ENCODE measurements at regions not wholly inside any gene's neighbourhood (a gene's known extent, or its start where the extent isn't known, plus 50 kb on each side); places are given as distances from the start of the nearest gene placed in this dataset.

GRCh38 chr6:164990901-164991300 is 318.5 kb downstream of the C6orf118 start:
- no peak for ATAC-seq

GRCh38 chr6:164982389-164982788 is 327.0 kb downstream of the C6orf118 start:
- ATAC-seq = no peak
- TF ChIP-seq TCF4 (CRISPR knock-in tag; IDR thresholded peaks at IDR 0.05; ENCODE audit: borderline replicate concordance) (no peak), ISL1 (CRISPR knock-in tag; IDR thresholded peaks at IDR 0.05) (no peak), CSRNP3 (CRISPR knock-in tag; IDR thresholded peaks at IDR 0.05) (no peak), ZFP3 (CRISPR knock-in tag; IDR thresholded peaks at IDR 0.05) (no peak), GLIS3 (CRISPR knock-in tag; IDR thresholded peaks at IDR 0.05) (no peak), ZNF8 (CRISPR knock-in tag; IDR thresholded peaks at IDR 0.05) (no peak), TSHZ2 (CRISPR knock-in tag; IDR thresholded peaks at IDR 0.05) (no peak), PPARA (CRISPR knock-in tag; IDR thresholded peaks at IDR 0.05; ENCODE audit: borderline replicate concordance) (no peak), ARNTL (CRISPR knock-in tag; IDR thresholded peaks at IDR 0.05; ENCODE audit: borderline replicate concordance, low read depth) (no peak), RARB (CRISPR knock-in tag; IDR thresholded peaks at IDR 0.05) (no peak), ZFP30 (CRISPR knock-in tag; IDR thresholded peaks at IDR 0.05) (no peak), TOX (CRISPR knock-in tag; IDR thresholded peaks at IDR 0.05; ENCODE audit: borderline replicate concordance) (no peak)

More at GRCh38 chr6:164990901-164991300, 318.5 kb downstream of the C6orf118 start:
- TF ChIP-seq CSDC2 (CRISPR knock-in tag; IDR thresholded peaks at IDR 0.05) = no peak
- TF ChIP-seq TCF4 (CRISPR knock-in tag; IDR thresholded peaks at IDR 0.05; ENCODE audit: borderline replicate concordance) = no peak

- no peak for ATAC-seq
- TF ChIP-seq ARNTL (CRISPR knock-in tag; IDR thresholded peaks at IDR 0.05; ENCODE audit: borderline replicate concordance, low read depth) (no peak), ZFP30 (CRISPR knock-in tag; IDR thresholded peaks at IDR 0.05) (no peak), CREB5 (CRISPR knock-in tag; IDR thresholded peaks at IDR 0.05; ENCODE audit: low read depth) (no peak), ZFP3 (CRISPR knock-in tag; IDR thresholded peaks at IDR 0.05) (no peak), ESRRG (CRISPR knock-in tag; IDR thresholded peaks at IDR 0.05) (no peak), GLIS3 (CRISPR knock-in tag; IDR thresholded peaks at IDR 0.05) (no peak), PPARA (CRISPR knock-in tag; IDR thresholded peaks at IDR 0.05; ENCODE audit: borderline replicate concordance) (no peak), POU6F1 (CRISPR knock-in tag; IDR thresholded peaks at IDR 0.05; ENCODE audit: borderline replicate concordance, low read depth) (no peak), ZNF70 (CRISPR knock-in tag; IDR thresholded peaks at IDR 0.05) (no peak), RARB (CRISPR knock-in tag; IDR thresholded peaks at IDR 0.05) (no peak), ISL1 (CRISPR knock-in tag; IDR thresholded peaks at IDR 0.05) (no peak), ZNF565 (CRISPR knock-in tag; conservative IDR thresholded peaks at IDR 0.05; ENCODE audit: low read depth) (no peak), ZC3H10 (CRISPR knock-in tag; IDR thresholded peaks at IDR 0.05) (no peak), TOX (CRISPR knock-in tag; IDR thresholded peaks at IDR 0.05; ENCODE audit: borderline replicate concordance) (no peak), OSR1 (CRISPR knock-in tag; IDR thresholded peaks at IDR 0.05) (no peak), ZNF8 (CRISPR knock-in tag; IDR thresholded peaks at IDR 0.05) (no peak), CSDC2 (CRISPR knock-in tag; IDR thresholded peaks at IDR 0.05) (no peak)
Measured at GRCh38 chr6:164967102-164967501, 342.3 kb downstream of the C6orf118 start.

- ATAC-seq = no peak
- no peak for TF ChIP-seq TSHZ2 (CRISPR knock-in tag; IDR thresholded peaks at IDR 0.05)
- no peak for TF ChIP-seq ZNF565 (CRISPR knock-in tag; conservative IDR thresholded peaks at IDR 0.05; ENCODE audit: low read depth)
- TF ChIP-seq ZNF70 (CRISPR knock-in tag; IDR thresholded peaks at IDR 0.05) = no peak
- TF ChIP-seq TCF4 (CRISPR knock-in tag; IDR thresholded peaks at IDR 0.05; ENCODE audit: borderline replicate concordance) = no peak
- no peak for TF ChIP-seq PPARA (CRISPR knock-in tag; IDR thresholded peaks at IDR 0.05; ENCODE audit: borderline replicate concordance)
- TF ChIP-seq ZC3H10 (CRISPR knock-in tag; IDR thresholded peaks at IDR 0.05) = no peak
- no peak for TF ChIP-seq POU6F1 (CRISPR knock-in tag; IDR thresholded peaks at IDR 0.05; ENCODE audit: borderline replicate concordance, low read depth)
- TF ChIP-seq PATZ1 (CRISPR knock-in tag; IDR thresholded peaks at IDR 0.05; ENCODE audit: borderline replicate concordance) = no peak
- no peak for TF ChIP-seq OSR1 (CRISPR knock-in tag; IDR thresholded peaks at IDR 0.05)
- no peak for TF ChIP-seq RARB (CRISPR knock-in tag; IDR thresholded peaks at IDR 0.05)
Measured at GRCh38 chr6:164962805-164963204, 346.6 kb downstream of the C6orf118 start.

All from SK-N-SH treated with all-trans-retinoic acid at 6 μM for 48 hours (cell line).